ENCODE measurements at regions not wholly inside any gene's neighbourhood (a gene's known extent, or its start where the extent isn't known, plus 50 kb on each side); places are given as distances from the start of the nearest gene placed in this dataset.

GRCh38 chr12:128123096-128123495, 143.9 kb upstream of the TMEM132C start:
- H3K27me3 ChIP-seq (replicated peaks in 1 of 7): no peaks in the 10 kb centered on the region
- no peak for TF ChIP-seq POLR2AphosphoS5 (IDR thresholded peaks at IDR 0.05)
- no peak for TF ChIP-seq CTCF (IDR thresholded peaks at IDR 0.05 in 8 of 11, conservative IDR thresholded peaks at IDR 0.05 in 3 of 11)
- no peak for TF ChIP-seq POLR2A (IDR thresholded peaks at IDR 0.05)
- WGBS, 5 donors: 89 to 94% (median 92%) methylated on average over 8 of the region's 8 CpGs
- DNase-seq: no peak
- peaks cover 0 to 27% (median 9%) of the 10 kb centered on the region in 8 donors for H3K9me3 ChIP-seq
- H3K36me3 ChIP-seq: no peaks in the 10 kb centered on the region
- H3K4me3 ChIP-seq: no peak overlapping the region
- H3K27ac ChIP-seq: no peak overlapping the region
- no peaks in the 10 kb centered on the region for H3K4me1 ChIP-seq
- intact Hi-C loops (cut with DNase I; ENCODE audit: low total_unique reads): no loop called here

GRCh38 chr12:128131955-128132354, 135.0 kb upstream of the TMEM132C start:
- H3K9me3 ChIP-seq: no peaks in the 10 kb centered on the region
- H3K27ac ChIP-seq: no peak overlapping the region
- H3K27me3 ChIP-seq (replicated peaks in 1 of 7): peaks cover 0 to 5% (median 0%) of the 10 kb centered on the region in 7 donors
- WGBS, 5 donors: 66 to 87% (median 79%) methylated on average over 4 of the region's 4 CpGs
- no peak for DNase-seq
- H3K36me3 ChIP-seq: no peaks in the 10 kb centered on the region
- no peaks in the 10 kb centered on the region for H3K4me1 ChIP-seq
- intact Hi-C loops (cut with DNase I; ENCODE audit: low total_unique reads): no loop called here
- no peak overlapping the region for H3K4me3 ChIP-seq
- TF ChIP-seq CTCF (IDR thresholded peaks at IDR 0.05 in 8 of 11, conservative IDR thresholded peaks at IDR 0.05 in 3 of 11) (no peak), POLR2A (IDR thresholded peaks at IDR 0.05) (no peak), POLR2AphosphoS5 (IDR thresholded peaks at IDR 0.05) (no peak)

- 66 to 83% (median 75%) methylated on average over 7 of the region's 7 CpGs for WGBS, 5 donors
- Histone ChIP-seq H3K4me3 (no peak overlapping the region), H3K36me3 (no peaks in the 10 kb centered on the region), H3K4me1 (peaks cover 0 to 3% (median 0%) of the 10 kb centered on the region in 6 donors), H3K27ac (no peak overlapping the region), H3K9me3 (no peaks in the 10 kb centered on the region), H3K27me3 (replicated peaks in 1 of 7) (peaks cover 0 to 5% (median 0%) of the 10 kb centered on the region in 7 donors)
- no peak for TF ChIP-seq POLR2AphosphoS5 (IDR thresholded peaks at IDR 0.05)
- no peak for TF ChIP-seq CTCF (IDR thresholded peaks at IDR 0.05 in 8 of 11, conservative IDR thresholded peaks at IDR 0.05 in 3 of 11)
- no peak for TF ChIP-seq POLR2A (IDR thresholded peaks at IDR 0.05)
- intact Hi-C loops (cut with DNase I; ENCODE audit: low total_unique reads): no loop called here
- no peak for DNase-seq
Observed at GRCh38 chr12:128133321-128134073, 133.5 kb upstream of the TMEM132C start.

- H3K4me1 ChIP-seq: peaks cover 0 to 3% (median 0%) of the 10 kb centered on the region in 6 donors
- H3K9me3 ChIP-seq: no peaks in the 10 kb centered on the region
- H3K36me3 ChIP-seq: no peaks in the 10 kb centered on the region
- intact Hi-C loops (cut with DNase I; ENCODE audit: low total_unique reads): no loop called here
- no peak overlapping the region for H3K27ac ChIP-seq
- TF ChIP-seq POLR2AphosphoS5 (IDR thresholded peaks at IDR 0.05) (no peak), POLR2A (IDR thresholded peaks at IDR 0.05) (no peak), CTCF (IDR thresholded peaks at IDR 0.05 in 8 of 11, conservative IDR thresholded peaks at IDR 0.05 in 3 of 11) (no peak)
- H3K27me3 ChIP-seq (replicated peaks in 1 of 7): peaks cover 0 to 5% (median 0%) of the 10 kb centered on the region in 7 donors
- WGBS, 5 donors: 33 to 47% (median 44%) methylated on average over 6 of the region's 6 CpGs
- no peak for DNase-seq
- no peak overlapping the region for H3K4me3 ChIP-seq
Observed at GRCh38 chr12:128137140-128137539, 129.8 kb upstream of the TMEM132C start.
